HG03095 (cell line): ENCODE measurements at regions not wholly inside any gene's neighbourhood (a gene's known extent, or its start where the extent isn't known, plus 50 kb on each side); places are given as distances from the start of the nearest gene placed in this dataset.
A peak's percentile ranks its signal among the peaks of the same experiment; 100 is the strongest.

ENCODE experiments used
- ATAC-seq: cut with Tn5 transposase; IDR thresholded peaks from one replicate; pipeline ENCODE4 v1.9.1; 2021; ENCODE audit warnings: moderate library complexity; ENCODE audit not compliant: unreplicated experiment

DNA sequence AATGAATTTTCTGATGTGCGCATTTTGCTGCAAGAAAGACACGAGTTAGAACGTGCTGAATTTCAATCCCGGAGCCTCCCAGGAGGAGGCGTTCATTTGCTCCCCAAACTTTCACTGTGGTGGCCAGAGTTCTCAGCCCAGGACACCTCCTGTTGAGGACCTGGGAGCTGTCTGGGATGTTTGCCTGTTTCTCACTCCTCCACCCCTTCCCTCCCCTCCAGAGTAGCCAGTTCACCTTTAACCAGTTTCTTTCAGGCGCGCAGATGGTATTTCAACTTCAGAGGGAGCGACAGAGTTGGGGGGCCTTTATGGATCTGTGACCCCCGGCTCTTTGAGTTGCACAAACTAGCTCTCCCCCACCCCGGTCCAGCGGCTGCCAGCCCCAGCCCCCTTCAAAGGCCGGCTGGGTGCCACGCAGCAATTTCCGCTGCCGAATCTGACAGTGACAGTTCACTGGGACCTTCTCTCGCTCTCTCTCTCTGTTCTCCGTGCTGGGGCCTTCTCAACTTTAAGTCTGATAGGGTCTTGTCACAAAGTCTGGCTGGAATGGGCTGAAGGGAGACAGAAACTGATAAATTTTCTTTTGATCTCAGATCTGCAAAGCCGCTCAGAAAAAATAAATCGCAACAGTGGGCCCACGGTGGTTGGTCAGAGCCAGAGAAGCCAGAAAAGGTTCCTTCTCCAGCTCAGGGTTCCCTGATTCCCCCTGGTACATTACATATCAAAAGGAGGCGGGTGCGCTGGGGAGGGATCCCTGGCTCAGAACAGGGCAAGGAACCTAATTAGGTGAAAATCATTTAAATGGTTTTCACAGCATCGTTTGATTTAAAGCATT is 100.0 kb upstream of the STX18 start:
- no peak for ATAC-seq

DNA sequence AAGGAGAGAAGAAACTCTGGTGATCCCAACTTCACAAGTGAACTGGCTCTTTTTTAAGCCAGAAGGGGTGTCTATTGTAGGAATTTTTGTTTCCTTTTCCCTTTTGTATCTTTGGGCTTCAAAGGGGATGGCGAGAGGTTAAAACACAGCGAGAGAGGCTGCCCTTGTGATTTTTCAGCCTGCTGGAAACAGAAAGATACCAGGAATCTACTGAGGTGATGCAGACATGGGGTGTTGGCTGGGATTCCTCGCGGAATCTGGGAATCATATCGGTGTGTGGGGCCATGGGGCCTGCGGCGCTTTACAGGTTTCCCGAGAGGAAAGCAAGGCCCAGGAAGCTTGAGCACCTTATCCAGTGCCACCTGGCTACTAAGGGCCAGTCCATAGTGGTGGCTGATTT is 99.4 kb upstream of the STX18 start:
- no peak for ATAC-seq

GRCh38 chr4:4640692-4641091 is 98.8 kb upstream of the STX18 start:
- no peak for ATAC-seq

DNA sequence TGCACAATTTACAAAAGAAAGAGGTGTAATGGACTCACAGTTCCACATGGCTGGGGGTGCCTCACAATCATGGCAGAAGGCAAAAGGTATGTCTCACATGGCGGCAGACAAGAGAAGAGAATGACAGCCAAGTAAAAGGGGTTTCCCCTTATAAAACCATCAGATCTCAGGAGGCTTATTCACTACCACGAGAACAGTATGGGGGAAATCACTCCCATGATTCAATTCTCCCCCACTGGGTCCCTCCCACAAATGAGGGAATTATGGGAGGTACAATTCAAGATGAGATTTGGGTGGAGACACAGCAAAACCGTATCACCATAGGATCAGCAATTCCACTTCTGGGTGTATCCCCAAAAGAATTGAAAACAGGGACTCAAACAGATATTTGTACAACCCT is 97.5 kb upstream of the STX18 start:
- ATAC-seq = no peak

DNA sequence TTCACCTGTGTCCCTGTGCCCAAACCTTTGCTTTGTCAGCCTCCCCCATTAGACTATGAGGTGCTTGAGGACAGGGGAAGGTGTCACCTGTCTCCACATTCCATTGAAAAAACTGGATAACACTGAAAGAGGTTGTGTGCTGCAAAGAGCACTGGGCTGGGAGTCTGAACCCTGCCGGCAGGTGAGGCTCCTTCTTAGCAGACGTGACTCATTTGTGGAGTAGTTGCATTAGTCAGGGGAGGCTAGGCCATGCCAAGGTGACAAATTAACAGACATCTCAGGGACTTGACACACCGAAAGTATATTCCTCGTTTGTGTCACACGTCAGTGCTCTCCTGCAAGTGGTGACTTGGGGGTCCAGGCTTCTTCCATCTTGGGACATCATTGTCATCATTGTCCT is 95.9 kb upstream of the STX18 start:
- peak; percentile 55 for ATAC-seq

- ATAC-seq = no peak
Measured at GRCh38 chr4:4633431-4633830, 91.6 kb upstream of the STX18 start.

GRCh38 chr4:4631150-4631549 is 89.3 kb upstream of the STX18 start:
- ATAC-seq = peak; percentile 83

GRCh38 chr4:4627906-4628305 is 86.1 kb upstream of the STX18 start:
- ATAC-seq = no peak

DNA sequence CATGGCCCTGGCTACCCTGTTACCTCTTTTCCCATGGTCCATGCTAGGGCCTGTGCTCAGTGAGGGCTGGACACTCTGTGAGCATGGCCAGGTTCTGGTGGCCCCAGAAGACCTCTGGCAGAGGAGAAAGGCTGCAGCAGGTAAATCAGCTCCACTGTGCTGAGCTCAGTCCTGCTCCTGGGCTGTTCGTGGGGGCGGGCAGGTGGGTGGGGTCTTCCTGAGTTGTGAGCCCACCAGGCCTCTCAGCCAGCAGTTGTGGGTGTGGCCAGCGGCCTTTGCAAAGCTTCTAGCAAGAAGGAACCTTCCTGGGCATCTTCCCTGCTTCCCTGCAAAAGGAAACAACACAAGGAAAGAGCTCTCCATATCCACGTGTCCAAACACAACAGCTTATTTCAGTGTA is 85.3 kb upstream of the STX18 start:
- no peak for ATAC-seq

- ATAC-seq = no peak
Measured at GRCh38 chr4:4625488-4625887, 83.6 kb upstream of the STX18 start.

- ATAC-seq = no peak
Measured at GRCh38 chr4:4624276-4624897, 82.5 kb upstream of the STX18 start.

DNA sequence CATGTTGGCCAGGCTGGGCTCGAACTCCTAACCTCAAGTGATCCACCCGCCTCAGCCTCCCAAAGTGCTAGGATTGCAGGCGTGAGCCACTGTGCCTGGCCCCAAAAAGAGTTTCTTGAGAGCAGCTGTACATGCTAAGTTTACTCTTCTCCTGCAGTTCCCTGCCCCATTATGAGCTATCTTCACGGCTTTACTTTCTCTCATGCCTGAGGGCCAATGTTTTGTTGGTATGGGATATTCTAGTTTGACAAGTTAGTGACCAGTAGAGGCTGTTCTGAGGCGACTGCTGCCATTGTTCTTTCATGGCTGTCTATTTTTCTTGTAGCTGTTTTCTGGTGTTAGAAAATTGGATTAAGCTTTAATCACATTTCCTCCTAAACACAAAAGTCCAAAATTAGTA is 78.0 kb upstream of the STX18 start:
- no peak for ATAC-seq

- no peak for ATAC-seq
Measured at GRCh38 chr4:4618847-4619246, 77.0 kb upstream of the STX18 start.

- no peak for ATAC-seq
Measured at GRCh38 chr4:4614925-4615678, 73.3 kb upstream of the STX18 start.

DNA sequence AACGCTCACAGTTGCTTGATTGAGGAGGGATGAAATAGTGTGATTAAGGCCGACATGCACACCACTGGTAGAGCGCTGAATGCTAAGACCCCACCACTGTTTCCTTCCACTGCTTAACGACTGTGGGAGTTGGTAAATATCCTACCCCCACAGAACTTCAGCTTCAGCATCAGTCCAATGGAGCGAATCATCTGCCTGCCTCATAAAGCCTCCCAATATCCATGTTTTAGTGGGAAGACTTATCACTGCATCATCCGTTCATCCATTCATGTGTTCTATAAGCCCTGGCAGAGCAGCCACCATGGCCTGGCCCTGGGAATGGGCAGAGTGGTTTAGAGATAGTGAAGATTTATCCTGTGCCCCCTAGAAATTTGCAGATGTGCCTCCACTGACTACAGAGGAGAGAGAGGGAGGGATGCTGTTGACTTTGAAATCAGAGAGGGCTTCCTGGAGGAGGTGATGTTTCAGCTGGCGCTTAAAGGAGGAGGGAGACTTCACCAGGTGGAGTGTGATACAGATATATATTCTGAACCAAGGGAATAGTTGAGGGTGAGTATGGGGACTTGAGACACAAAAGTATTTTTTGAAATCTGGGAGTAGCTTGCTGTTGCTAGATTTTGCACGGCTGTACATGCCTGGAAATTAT is 71.9 kb upstream of the STX18 start:
- no peak for ATAC-seq

GRCh38 chr4:4613126-4613465 is 71.2 kb upstream of the STX18 start:
- no peak for ATAC-seq

GRCh38 chr4:4610672-4611071 is 68.8 kb upstream of the STX18 start:
- ATAC-seq = no peak

DNA sequence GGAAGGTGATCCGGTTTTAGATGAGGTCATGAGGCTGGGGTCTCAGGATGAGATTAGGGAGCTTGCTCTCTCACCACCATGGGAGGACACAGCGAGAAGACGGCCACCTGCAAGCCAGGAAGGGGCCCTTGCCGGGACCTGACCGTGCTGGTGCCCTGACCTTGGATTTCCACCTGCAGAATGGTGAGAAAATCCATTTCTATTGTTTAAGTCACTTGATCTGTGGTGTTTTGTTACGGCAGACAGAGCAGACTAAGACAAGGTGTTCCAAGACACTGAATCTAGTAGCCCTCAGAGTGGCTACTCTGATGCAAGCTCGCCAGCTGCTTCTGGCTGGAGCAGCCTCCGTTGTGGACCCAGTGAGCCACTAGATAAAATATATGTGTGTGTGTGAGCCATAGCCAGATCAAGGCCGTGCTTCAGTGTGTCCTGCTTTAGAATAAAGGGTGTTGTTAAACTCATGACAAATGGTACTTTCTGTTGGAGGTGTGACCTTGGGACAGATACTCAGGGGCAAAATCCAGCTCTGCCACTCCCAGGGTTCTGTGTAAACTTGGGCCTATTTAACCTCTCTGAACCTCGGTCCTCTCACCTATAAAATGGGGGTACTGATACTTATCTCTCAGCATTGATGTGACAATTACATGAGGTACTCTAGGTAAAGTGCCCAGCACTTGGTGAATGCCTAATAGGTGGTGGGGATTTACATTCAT is 67.9 kb upstream of the STX18 start:
- no peak for ATAC-seq

DNA sequence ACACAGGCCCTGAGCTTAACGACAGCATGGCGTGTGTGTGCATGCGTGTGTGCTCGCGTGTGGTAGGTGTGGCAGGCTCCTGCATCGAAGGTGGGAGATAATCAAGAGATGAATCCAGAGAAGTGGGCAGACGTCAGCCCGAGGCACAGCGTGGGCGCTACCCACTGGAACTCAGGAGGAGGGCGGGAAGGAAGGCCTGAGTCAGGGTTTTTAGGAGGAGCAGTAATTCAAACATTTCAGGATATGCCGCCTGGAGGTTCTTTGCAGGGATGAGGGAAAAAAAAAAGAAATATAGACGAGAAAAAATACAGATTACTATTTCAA is 66.3 kb upstream of the STX18 start:
- no peak for ATAC-seq

GRCh38 chr4:4607336-4608213 is 65.7 kb upstream of the STX18 start:
- no peak for ATAC-seq
